ENCODE measurements at regions not wholly inside any gene's neighbourhood (a gene's known extent, or its start where the extent isn't known, plus 50 kb on each side); places are given as distances from the start of the nearest gene placed in this dataset.

DNA sequence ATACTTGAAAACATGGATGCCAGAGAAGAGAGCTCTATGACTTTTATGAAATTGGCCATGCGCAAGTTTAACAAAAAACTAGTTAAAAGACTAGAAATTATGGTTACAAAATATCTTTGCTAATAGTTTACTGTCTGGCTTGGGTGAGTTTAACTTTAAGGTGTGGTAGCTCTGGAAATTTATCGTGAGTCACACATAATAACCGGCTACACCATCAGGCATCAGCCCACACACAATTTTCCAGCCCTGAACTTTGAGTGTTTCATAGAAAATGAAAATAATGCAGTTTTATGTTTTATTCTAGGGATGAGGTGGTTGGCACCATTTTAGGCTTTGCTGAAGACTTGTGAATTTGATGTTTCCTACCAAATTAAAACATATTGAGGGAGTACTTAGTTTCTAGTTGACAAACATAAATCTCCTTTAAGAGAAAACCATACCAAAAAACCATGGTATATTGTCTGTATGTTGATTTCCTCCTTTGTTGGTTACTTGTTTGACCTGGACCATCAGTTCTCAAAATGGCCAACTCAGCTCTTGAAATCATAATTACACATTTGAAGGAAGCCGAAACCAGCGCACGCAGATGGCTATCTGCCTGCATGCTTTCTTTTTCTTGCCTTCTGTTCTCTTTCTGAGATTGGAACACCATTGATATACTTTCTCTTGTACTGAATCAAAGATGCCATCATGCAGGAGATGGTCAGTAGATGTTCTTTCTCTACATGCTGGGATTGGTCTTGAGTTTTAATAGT, 125.1 kb downstream of the AKAP11 start:
- no peak for DNase-seq (ENCODE audit: low read depth in 1 of 2, low spot score in 1 of 2)
- TF ChIP-seq POLR2AphosphoS5 (IDR thresholded peaks at IDR 0.05; ENCODE audit: low read depth) (no peak), GABPA (IDR thresholded peaks at IDR 0.05; ENCODE audit: low read depth) (no peak), SPI1 (IDR thresholded peaks at IDR 0.05; ENCODE audit: borderline replicate concordance, low read depth) (no peak)
- TF ChIP-seq, protein P1, sequence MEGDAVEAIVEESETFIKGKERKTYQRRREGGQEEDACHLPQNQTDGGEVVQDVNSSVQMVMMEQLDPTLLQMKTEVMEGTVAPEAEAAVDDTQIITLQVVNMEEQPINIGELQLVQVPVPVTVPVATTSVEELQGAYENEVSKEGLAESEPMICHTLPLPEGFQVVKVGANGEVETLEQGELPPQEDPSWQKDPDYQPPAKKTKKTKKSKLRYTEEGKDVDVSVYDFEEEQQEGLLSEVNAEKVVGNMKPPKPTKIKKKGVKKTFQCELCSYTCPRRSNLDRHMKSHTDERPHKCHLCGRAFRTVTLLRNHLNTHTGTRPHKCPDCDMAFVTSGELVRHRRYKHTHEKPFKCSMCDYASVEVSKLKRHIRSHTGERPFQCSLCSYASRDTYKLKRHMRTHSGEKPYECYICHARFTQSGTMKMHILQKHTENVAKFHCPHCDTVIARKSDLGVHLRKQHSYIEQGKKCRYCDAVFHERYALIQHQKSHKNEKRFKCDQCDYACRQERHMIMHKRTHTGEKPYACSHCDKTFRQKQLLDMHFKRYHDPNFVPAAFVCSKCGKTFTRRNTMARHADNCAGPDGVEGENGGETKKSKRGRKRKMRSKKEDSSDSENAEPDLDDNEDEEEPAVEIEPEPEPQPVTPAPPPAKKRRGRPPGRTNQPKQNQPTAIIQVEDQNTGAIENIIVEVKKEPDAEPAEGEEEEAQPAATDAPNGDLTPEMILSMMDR (IDR thresholded peaks at IDR 0.05; ENCODE audit: insufficient read depth, low read length), result no peak
- TF ChIP-seq, protein P2, sequence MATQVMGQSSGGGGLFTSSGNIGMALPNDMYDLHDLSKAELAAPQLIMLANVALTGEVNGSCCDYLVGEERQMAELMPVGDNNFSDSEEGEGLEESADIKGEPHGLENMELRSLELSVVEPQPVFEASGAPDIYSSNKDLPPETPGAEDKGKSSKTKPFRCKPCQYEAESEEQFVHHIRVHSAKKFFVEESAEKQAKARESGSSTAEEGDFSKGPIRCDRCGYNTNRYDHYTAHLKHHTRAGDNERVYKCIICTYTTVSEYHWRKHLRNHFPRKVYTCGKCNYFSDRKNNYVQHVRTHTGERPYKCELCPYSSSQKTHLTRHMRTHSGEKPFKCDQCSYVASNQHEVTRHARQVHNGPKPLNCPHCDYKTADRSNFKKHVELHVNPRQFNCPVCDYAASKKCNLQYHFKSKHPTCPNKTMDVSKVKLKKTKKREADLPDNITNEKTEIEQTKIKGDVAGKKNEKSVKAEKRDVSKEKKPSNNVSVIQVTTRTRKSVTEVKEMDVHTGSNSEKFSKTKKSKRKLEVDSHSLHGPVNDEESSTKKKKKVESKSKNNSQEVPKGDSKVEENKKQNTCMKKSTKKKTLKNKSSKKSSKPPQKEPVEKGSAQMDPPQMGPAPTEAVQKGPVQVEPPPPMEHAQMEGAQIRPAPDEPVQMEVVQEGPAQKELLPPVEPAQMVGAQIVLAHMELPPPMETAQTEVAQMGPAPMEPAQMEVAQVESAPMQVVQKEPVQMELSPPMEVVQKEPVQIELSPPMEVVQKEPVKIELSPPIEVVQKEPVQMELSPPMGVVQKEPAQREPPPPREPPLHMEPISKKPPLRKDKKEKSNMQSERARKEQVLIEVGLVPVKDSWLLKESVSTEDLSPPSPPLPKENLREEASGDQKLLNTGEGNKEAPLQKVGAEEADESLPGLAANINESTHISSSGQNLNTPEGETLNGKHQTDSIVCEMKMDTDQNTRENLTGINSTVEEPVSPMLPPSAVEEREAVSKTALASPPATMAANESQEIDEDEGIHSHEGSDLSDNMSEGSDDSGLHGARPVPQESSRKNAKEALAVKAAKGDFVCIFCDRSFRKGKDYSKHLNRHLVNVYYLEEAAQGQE (IDR thresholded peaks at IDR 0.05; ENCODE audit: insufficient replicate concordance, low read depth), result no peak
- H3K4me3 ChIP-seq (replicated peaks; ENCODE audit: insufficient read depth, low read length), result no peak overlapping the region
- H3K27ac ChIP-seq (replicated peaks), result no peak overlapping the region
- peaks cover 4% of the 10 kb centered on the region for H3K27me3 ChIP-seq (ENCODE audit: insufficient read depth, poor library complexity, severe bottlenecking)

DNA sequence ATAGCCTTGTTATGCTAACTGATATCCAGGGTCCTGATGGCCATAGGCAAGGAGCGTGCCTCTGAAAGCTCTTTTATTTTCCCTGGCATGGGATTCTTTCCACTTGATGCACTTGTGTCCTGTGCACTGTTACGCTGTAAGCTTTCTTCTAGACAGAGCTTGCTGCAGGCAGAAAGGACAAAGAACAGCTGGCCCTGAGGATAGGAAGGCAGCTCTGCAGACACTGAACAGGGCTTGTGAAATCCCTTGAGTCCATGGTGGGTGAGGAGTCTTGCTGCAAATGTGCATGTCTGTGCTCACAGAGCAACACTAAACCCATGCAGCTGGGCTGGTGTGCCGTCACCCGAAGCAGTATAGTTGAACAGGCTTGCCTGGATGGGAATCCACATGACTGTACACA, 126.6 kb downstream of the AKAP11 start:
- H3K27ac ChIP-seq (replicated peaks), result no peak overlapping the region
- no peak for DNase-seq (ENCODE audit: low read depth in 1 of 2, low spot score in 1 of 2)

DNA sequence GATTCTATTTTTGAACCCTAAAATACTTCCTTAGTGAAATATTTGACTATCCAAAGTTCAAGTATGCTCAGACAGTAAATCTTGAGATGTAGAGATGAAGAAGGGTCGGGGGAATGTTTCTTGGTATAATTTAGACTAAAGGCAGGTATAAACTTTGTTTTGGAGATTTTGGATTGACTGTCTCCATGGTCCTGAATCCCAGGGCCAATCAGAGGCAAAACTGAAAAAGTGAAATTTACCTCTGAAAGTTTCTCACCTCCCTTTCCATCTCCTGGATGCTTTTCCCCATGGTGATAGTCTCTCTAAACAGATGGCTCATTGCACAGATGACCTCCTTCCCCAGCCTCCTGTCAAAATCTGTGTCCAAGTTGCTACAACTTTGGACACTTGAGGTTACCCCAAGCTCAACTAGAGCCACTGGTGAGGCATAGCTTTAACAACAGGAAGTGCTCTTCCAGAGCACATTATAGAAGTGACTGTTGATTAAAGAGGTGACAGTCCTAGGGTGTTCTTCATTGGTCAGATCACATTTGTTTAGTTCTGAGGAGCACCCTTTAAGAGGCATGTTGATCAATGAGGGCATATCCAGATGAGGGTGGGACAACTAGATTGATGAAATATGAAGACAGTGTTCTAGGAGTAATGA, 128.4 kb downstream of the AKAP11 start:
- Histone ChIP-seq H3K27me3 (ENCODE audit: insufficient read depth, poor library complexity, severe bottlenecking) (peaks cover 4% of the 10 kb centered on the region), H3K4me3 (replicated peaks; ENCODE audit: insufficient read depth, low read length) (no peak overlapping the region), H3K27ac (replicated peaks) (no peak overlapping the region)
- TF ChIP-seq, protein P2 (IDR thresholded peaks at IDR 0.05; ENCODE audit: insufficient replicate concordance, low read depth), result peak; percentile 65
- TF ChIP-seq, protein P1 (IDR thresholded peaks at IDR 0.05; ENCODE audit: insufficient read depth, low read length), result no peak
- DNase-seq (ENCODE audit: low read depth in 1 of 2, low spot score in 1 of 2), result no peak

More for the DNA sequence above, 126.6 kb downstream of the AKAP11 start:
- peaks cover 7% of the 10 kb centered on the region for H3K27me3 ChIP-seq (ENCODE audit: insufficient read depth, poor library complexity, severe bottlenecking)
- TF ChIP-seq POLR2AphosphoS5 (IDR thresholded peaks at IDR 0.05; ENCODE audit: low read depth) (no peak), GABPA (IDR thresholded peaks at IDR 0.05; ENCODE audit: low read depth) (no peak), SPI1 (IDR thresholded peaks at IDR 0.05; ENCODE audit: borderline replicate concordance, low read depth) (no peak)
- TF ChIP-seq, protein P2 (IDR thresholded peaks at IDR 0.05; ENCODE audit: insufficient replicate concordance, low read depth), result no peak
- TF ChIP-seq, protein P1 (IDR thresholded peaks at IDR 0.05; ENCODE audit: insufficient read depth, low read length), result no peak
- H3K4me3 ChIP-seq (replicated peaks; ENCODE audit: insufficient read depth, low read length), result no peak overlapping the region

Data from HL-60 (cell line).